Pancreas (tissue), 10 donors: ENCODE measurements at regions not wholly inside any gene's neighbourhood (a gene's known extent, or its start where the extent isn't known, plus 50 kb on each side); places are given as distances from the start of the nearest gene placed in this dataset.

Experiments used
- ATAC-seq, 4 donors: fragments of 200-7000 bp; cut with Tn5 transposase; one replicate each; pipeline versions ENCODE4 v1.8.0 to v1.9.1; 2020; ENCODE audit warnings: mild to moderate bottlenecking in 4 of 4, moderate library complexity in 4 of 4
- DNase-seq, 6 donors: peaks; one replicate each; pipeline ENCODE4 v3.0.0-alpha.2; 2020
- FAIRE-seq: peaks from 2 replicates; lab custom pipeline; 2012; peaks lifted over from hg19 to GRCh38; lab: Jason Lieb, UNC
- H3K27ac ChIP-seq, 4 donors: fragments of 200-600 bp; sonication (generic); 1 replicate in 3 of 4; 2 replicates in 1 of 4; pipeline versions ENCODE4 v1.5.0 to v1.8.0; 2020
- H3K27me3 ChIP-seq, 4 donors: fragments of 200-600 bp; one replicate each; pipeline ENCODE4 v1.8.0; 2021
- H3K36me3 ChIP-seq, 3 donors: fragments of 200-600 bp; sonication (generic) in 1 of 3; one replicate each; pipeline versions ENCODE4 v1.5.0 to v1.8.0; 2020 to 2021
- H3K4me1 ChIP-seq, 3 donors: fragments of 200-600 bp; one replicate each; pipeline ENCODE4 v1.8.0; 2021
- H3K4me3 ChIP-seq, 4 donors: fragments of 200-600 bp; sonication (generic) in 2 of 4; one replicate each; pipeline versions ENCODE4 v1.5.0 to v1.8.0; 2020 to 2021
- H3K9me3 ChIP-seq, 4 donors: fragments of 200-600 bp; one replicate each; pipeline ENCODE4 v1.8.0; 2021
- WGBS, 2 donors: extraction: QIAGEN DNeasy Blood & Tissue Kit; methylation state at CpG; one replicate each; pipeline ENCODE4 v1.1.7; 2013; 5-methylcytosine and 5-hydroxymethylcytosine counted together
- intact Hi-C, 3 donors: fragments of 100-400 bp; cut with DNase I; formaldehyde crosslinking; loops; one replicate each; pipeline versions ENCODE4 v1.11.1 to v1.14.2; 2022
- TF ChIP-seq, protein P1 (sequence below), 4 donors: fragments of 200-600 bp; sonication (generic) in 3 of 4; IDR thresholded peaks; one replicate each; pipeline versions ENCODE4 v1.5.0 to v1.8.0; 2021; ENCODE audit warnings: antibody characterized with exemption in 4 of 4
- donor health status: healthy with polysubstance abuse.
- donor health status: DM: no; HTN: no; CAD: no; lungs with moderate emphysema.
- donor health status: DM: no; HTN: no; CAD: no.
- donor health status: control.
- donor health status: control.
- donor health status: Bipolar disorder and iron deficiency.
- donor health status: DM: yes; HTN: yes; CAD: no.
- donor health status: DM: no; HTN: no; CAD: no.
- donor health status: DM: no; HTN: no; CAD: no.
- donor health status: DM: yes; HTN: yes; CAD: no.

DNA sequence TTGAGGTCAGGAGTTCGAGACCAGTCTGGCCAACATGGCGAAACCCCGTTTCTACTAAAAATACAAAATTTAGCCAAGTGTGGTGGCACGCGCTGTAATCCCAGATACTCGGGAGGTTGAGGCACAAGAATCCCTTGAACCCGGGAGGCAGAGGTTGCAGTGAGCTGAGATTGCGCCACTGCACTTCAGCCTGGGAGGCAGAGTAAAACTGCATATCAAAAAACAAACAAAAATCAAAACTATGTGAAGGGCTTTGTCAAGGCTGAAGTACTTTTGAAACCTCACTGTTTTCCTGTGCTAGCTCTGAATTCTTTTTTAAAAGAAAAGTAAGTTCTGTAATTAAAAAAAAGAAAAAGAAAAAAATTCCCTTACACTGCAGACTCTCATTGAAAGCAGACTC is 65.1 kb upstream of the KLF4 start:
- WGBS, 2 donors = 61 to 62% methylated on average over 8 of the region's 8 CpGs
- TF ChIP-seq, protein P1, sequence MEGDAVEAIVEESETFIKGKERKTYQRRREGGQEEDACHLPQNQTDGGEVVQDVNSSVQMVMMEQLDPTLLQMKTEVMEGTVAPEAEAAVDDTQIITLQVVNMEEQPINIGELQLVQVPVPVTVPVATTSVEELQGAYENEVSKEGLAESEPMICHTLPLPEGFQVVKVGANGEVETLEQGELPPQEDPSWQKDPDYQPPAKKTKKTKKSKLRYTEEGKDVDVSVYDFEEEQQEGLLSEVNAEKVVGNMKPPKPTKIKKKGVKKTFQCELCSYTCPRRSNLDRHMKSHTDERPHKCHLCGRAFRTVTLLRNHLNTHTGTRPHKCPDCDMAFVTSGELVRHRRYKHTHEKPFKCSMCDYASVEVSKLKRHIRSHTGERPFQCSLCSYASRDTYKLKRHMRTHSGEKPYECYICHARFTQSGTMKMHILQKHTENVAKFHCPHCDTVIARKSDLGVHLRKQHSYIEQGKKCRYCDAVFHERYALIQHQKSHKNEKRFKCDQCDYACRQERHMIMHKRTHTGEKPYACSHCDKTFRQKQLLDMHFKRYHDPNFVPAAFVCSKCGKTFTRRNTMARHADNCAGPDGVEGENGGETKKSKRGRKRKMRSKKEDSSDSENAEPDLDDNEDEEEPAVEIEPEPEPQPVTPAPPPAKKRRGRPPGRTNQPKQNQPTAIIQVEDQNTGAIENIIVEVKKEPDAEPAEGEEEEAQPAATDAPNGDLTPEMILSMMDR (IDR thresholded peaks at IDR 0.05) = no peak

DNA sequence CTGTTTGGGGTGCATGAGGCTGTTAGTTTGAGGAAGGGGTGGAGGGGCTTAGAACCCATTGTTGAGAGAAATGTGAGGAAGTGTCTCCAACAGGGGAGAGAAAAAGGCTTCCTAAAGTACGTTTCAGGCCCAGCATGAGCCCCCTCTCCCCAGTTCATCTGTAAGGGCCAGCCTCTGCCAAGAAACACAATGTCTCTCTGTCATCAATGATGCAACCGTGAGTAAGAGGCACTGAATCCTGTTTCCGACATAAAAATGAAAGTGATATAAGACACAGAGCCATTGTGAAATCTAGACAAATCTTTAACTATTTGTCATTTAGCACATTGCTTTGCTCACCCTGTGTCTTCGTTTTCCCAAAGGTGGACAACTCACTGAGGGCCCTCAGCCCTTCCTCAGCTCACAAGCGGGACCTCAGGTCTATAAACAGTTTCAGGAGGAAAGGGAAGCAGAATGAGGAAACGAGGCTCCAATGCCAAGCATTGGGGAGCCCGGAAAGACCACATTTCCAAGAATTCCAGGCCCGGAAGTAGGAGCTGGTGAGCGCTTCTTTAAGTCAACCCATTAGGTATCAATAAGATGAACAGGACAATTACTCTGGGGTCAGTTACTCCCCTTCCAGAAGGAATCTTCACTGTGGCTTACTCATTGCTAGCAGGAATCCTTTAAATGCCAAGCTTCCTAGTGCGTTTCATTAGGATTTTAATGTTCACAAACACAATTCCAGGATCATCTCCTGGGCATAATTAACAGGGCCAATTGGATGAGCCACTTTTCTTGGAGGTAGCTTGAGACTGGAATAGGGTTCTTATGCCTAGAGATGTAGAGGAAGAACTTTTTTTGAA is 59.0 kb upstream of the KLF4 start:
- TF ChIP-seq, protein P1 (IDR thresholded peaks at IDR 0.05) = no peak
- Histone ChIP-seq H3K4me1 (peaks cover 6 to 37% (median 9%) of the 10 kb centered on the region in 3 donors), H3K27me3 (no peaks in the 10 kb centered on the region), H3K9me3 (no peaks in the 10 kb centered on the region), H3K36me3 (no peaks in the 10 kb centered on the region), H3K27ac (peak overlapping the region in 1 of 4 donors; percentile 28), H3K4me3 (no peak overlapping the region)
- peak in 1 of 6 donors; percentile 31 for DNase-seq
- WGBS, 2 donors = 77 to 78% methylated on average over 10 of the region's 10 CpGs
- intact Hi-C loops = no loop called here
- peak in 3 of 4 donors; percentile 34 to 87 (median 51) for ATAC-seq
- FAIRE-seq = no peak

More for the DNA sequence above, 65.1 kb upstream of the KLF4 start:
- intact Hi-C loops = no loop called here
- H3K27me3 ChIP-seq = no peaks in the 10 kb centered on the region
- no peak overlapping the region for H3K4me3 ChIP-seq
- no peaks in the 10 kb centered on the region for H3K36me3 ChIP-seq
- ATAC-seq = peak in 1 of 4 donors; percentile 38
- no peak for DNase-seq
- no peaks in the 10 kb centered on the region for H3K9me3 ChIP-seq
- H3K27ac ChIP-seq = no peak overlapping the region
- peaks cover 0 to 6% (median 0%) of the 10 kb centered on the region in 3 donors for H3K4me1 ChIP-seq
- FAIRE-seq = no peak

DNA sequence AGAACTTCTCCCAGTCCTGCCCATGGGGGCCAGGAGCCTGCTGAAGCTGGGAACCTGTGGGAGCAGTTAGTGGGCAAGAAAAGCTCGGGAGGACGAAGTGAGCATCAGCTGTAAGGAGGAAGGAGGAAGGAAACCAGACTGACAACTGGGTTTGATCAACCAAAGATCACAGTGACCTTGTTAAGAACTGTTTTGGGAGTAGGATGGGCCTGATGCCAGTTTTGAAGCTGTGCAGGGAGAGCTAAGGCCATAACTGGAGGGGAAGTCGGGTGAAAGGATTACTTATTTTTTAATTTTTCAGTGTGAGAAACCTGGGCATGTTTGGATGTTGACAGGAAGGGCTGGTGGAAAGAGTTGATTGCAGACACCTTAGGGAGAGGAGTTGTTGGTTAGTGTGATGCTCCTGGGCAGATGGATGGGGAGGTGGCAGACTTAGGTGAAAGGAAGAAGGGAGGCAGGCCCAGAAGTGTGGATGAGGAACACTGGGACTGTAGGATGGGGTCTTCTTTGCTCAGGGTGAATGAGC is 58.3 kb upstream of the KLF4 start:
- peaks cover 6 to 37% (median 9%) of the 10 kb centered on the region in 3 donors for H3K4me1 ChIP-seq
- TF ChIP-seq, protein P1 (IDR thresholded peaks at IDR 0.05) = no peak
- H3K27ac ChIP-seq = no peak overlapping the region
- no peaks in the 10 kb centered on the region for H3K9me3 ChIP-seq
- ATAC-seq (peak in 1 of 4 donors; percentile 10), FAIRE-seq (no peak), DNase-seq (peak in 1 of 6 donors; percentile 14)
- H3K36me3 ChIP-seq = no peaks in the 10 kb centered on the region
- intact Hi-C loops = no loop called here
- H3K4me3 ChIP-seq = no peak overlapping the region
- H3K27me3 ChIP-seq = no peaks in the 10 kb centered on the region
- WGBS, 2 donors = 68 to 73% methylated on average over 3 of the region's 3 CpGs

DNA sequence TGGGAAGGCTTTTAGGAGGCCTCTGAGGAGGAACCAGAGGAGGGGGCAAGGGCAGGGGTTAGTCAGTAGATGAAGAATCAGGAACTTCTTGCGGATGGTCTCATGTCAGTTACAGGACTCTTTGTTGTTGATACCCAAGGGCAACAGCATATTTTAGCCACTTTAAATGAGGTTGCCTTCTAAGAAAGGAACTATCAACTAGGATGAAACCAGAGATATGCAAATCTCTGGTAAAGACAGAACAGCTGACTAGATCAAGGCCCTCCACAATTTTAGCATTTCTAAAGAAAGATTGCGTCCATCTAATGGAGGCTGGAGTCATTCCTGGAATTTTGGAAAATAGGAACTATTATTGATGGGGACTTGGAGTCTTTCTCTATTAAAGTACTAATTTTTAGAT is 57.7 kb upstream of the KLF4 start:
- peak; percentile 5 to 26 (median 18) for ATAC-seq
- Histone ChIP-seq H3K27me3 (no peaks in the 10 kb centered on the region), H3K4me1 (peaks cover 6 to 37% (median 9%) of the 10 kb centered on the region in 3 donors), H3K9me3 (no peaks in the 10 kb centered on the region), H3K36me3 (no peaks in the 10 kb centered on the region), H3K4me3 (no peak overlapping the region), H3K27ac (peak overlapping the region in 1 of 4 donors; percentile 17)
- 44 to 63% methylated on average over 2 of the region's 2 CpGs for WGBS, 2 donors
- intact Hi-C loops = no loop called here
- DNase-seq = no peak
- TF ChIP-seq, protein P1 (IDR thresholded peaks at IDR 0.05) = no peak
- no peak for FAIRE-seq
